Activated CD4-positive, alpha-beta T cell treated with anti-CD3 and anti-CD28 coated beads for 1 hour (primary cell): ENCODE measurements at regions not wholly inside any gene's neighbourhood (a gene's known extent, or its start where the extent isn't known, plus 50 kb on each side); places are given as distances from the start of the nearest gene placed in this dataset.

Experiments
- DNase-seq: peaks from one replicate; pipeline ENCODE4 v3.0.0-alpha.2; 2020

DNA sequence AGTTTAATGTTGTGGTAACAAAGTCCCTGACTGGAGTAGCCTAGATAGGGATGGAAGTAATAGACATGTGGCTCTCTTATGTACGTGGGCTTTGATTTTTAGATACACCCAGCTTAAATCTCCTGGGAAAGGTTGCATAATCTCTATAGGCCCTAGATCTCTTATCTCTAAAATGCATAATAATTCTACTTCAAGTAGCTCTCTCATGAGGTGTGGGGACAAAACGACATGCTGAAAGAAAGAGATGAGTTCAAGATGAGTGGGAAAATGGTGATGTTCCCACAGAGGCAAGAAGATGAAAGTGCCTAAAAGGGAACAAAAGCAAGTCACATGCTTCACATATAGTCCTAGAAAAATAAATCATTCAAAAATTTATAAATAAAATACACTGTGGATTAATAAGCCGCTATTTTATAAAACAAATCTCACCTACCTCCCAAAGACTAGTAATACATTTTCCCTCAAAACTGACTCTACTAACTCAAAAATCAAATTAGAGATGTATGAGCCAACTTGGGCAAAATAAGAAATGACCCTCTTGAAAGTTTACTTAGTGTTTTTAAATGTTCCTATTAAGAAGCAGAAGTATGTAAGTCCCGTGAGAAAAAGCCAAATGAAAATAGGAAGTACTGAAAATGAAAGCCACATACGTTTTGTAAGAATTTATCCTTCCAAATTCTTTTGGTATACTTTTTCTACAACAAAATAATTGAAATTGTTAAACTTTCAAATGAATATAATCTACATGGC, 148.2 kb upstream of the ITGA4 start:
- no peak for DNase-seq

DNA sequence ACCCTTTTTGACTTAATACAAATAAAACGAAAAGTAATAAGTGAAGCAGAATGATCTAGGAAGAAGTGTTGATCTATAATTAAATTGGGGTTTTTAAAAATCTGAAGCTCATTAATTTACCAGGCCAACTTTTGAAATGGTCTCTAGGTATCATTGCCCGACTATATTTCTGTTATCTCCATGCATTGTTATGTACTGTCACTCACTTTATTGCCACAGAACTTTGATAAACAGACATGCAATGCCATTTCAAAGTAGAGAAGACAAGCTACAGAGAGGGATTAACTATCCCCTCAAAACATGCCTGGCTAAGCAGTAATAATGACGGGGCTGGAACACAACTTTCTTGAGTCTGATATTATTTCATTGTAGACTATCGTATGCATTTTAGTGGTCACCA, 147.6 kb upstream of the ITGA4 start:
- DNase-seq = no peak

DNA sequence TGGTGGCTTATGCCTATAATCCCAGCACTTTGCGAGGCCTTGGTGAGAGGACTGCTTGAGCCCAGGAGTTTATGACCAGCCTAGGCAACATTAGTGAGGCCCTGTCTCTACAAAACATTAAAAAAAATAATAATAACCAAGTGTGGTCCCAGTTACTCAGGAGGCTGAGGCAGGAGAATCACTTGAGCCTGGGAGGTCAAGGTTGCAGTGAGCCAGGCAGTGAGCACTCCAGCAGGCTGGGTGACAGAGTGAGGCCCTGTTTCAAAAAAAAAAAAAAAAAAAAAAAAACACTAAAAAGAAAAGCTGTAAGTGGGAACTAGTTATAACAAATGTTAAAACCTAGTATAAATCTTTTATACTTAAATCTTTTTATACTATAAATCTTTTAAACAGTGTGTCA, 146.2 kb upstream of the ITGA4 start:
- DNase-seq = no peak

DNA sequence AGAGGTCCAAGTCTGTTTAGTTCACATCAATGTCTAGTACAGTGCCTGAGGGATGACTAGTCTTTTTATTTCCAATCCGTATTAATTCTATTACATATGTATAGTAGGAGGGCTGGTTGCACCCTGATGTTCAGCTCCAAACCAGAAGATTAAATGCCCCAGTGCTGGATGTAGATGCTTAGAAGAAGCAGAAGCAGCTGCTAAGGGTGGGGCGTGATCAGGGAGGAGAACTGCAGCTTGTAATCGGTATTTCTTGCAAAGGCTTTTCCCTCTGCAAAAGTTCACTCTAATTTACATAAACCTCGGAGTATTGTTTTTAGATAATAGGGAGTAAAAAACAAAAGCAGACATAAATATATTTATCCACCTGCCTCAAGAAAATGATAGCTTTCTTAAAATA, 145.3 kb upstream of the ITGA4 start:
- DNase-seq = no peak

DNA sequence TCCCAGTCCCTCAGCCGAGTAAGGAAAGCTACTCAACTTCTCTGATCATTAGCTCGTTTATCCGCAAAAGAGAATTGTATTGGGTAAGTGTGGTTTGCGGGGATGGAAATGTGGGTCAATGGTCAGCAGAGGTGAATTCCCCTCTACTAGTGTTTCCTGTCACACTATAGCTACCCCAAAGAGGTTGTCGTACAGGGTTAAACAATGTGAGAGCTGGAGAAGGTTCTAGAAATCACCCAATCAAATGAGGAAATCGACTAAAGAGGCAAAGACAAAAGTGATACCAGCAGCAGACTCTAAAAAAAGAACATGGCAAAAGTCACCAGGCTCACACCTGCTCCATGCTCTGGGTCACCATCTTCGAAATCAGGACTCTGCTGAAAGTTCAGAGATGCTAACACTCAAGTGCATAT, 144.7 kb upstream of the ITGA4 start:
- DNase-seq = no peak

DNA sequence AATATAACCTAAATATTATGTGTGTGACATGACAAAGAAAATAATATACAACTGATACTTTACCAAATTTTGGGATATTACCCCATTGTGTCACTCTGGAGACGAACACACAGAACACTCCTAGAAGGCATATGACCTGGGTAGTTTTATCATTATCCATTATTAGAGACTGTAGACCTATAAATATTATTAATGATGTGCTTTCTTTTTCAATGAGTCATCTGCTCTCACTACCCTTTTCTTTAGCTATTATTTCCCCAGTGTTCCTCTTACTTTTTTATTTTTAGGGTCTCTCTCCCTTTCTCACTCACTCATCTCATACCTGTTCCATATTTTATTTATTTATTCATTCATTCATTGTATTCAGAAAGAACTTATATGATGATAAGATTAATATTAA, 143.3 kb upstream of the ITGA4 start:
- DNase-seq = no peak

DNA sequence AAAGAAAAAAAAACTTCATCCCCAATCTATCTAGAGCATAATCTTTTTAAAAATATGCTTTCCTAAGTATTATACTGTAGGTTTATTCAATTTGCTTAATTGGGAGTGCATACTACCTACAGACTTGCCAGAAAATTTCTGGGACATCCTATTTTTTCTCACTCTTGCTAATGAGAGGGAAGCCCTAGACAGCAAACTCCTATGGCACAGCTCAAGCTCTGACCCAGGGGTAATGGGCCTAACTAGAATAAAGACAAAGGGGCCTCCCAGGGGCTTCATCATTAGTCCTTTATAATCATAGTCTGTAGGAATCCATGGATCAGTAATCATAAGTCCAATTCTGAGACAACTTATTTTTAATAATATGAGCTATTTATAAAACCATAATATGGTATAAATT, 142.6 kb upstream of the ITGA4 start:
- DNase-seq = no peak

DNA sequence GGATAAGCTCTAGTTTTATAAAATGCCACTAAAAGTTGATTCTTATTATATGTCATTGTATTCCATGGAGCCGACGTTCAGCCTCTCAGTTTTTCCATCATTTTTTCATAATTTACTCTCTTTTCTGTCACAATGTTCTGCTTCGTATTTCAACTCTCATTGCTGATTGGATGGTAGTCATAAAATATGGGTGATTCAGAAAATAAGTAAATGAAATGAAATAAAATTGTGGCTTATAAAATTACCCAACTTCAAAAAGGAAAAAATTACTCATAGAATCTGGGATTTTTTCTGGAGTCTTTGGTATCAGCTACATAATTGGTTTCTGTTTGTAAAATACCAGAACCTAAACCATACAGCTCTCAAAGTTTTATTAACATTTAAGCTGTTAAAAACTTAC, 139.7 kb upstream of the ITGA4 start:
- no peak for DNase-seq

DNA sequence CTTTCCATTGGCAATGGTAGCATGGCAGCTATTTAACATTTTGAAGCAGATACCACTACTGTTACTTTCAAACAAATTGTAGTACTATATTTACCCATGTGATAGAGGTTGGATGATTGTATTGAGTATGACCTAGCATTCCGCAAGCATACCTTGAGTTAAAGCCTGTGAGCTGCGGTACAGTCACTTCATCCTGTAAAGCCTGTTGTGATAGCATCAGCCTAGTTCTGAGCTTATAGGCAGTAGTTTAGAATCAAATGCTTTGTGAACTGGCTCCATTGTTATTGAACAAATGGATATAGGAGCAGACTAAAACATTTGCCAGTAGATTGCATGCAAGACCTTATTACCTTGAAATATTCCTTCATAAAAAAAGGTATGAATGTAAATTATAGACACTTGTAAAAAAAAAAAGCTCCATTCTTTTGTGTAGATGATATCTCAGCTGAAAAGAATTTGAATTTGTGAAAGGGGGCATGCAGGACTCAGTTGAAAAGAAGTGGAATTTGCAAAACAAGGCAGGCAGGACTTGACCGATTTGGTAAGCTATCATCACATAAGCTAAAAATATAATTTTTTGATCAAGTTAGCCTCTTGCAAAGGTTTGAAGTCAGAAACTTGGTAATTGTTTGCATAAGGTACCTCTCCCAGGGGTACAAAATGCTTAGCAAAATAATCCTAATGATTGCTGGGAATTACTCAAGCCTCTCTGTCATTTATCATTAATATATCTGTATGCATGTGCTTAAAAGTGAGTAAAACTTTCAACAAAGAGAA, 138.5 kb upstream of the ITGA4 start:
- DNase-seq = no peak

DNA sequence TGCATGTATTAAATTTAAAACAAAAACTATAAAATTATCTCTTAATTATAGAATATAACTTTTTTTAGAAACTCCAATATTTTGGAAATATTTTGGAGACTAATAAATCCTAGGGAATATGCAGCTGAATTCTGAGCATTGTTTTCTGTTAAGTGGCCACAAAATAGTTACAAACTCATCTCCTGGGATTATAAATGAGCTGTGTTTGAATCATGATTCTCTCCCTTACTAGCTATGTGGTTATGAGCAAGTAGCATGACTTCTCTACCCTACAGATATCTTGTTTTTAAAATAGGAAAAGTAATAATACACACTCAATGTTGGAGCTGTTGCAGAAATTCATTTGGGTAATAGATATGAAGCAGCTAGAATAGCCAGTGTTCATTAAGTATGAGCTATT, 137.9 kb upstream of the ITGA4 start:
- no peak for DNase-seq

DNA sequence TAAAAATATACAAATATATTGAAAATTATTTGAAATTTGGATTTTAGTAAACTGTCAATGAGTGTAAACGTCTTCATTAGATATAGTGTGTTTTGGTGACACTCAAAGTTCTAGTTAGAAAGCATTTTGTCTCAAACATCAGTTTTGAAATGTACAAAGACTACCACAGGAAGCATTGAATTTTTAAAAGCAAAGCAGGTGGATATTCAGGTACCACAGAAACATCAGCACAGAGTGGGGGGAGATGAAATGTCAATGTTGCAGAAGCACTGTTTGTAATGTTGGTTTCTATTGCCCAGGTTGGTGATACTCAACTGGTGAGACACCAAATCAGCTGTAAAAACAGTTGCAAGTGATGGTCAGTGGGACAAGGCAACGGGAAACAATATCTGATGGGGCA, 136.5 kb upstream of the ITGA4 start:
- no peak for DNase-seq

DNA sequence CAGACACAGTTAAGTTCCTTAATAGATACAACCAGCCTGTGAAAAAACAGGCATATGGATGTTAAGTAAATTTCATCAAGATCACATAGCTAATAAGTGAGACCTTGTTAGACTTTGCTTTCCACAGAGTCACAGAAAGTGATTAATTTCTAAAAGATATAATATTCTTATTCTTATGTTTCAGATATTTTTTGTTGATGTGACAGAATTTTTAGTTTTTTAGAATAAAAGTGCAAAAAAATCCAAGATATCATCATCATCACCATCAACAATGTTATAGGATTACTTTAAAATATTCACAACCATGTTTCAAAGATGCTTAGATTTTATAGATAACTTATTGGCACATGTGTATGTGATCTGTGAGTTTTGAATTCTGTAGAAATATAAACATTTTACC, 132.3 kb upstream of the ITGA4 start:
- no peak for DNase-seq

DNA sequence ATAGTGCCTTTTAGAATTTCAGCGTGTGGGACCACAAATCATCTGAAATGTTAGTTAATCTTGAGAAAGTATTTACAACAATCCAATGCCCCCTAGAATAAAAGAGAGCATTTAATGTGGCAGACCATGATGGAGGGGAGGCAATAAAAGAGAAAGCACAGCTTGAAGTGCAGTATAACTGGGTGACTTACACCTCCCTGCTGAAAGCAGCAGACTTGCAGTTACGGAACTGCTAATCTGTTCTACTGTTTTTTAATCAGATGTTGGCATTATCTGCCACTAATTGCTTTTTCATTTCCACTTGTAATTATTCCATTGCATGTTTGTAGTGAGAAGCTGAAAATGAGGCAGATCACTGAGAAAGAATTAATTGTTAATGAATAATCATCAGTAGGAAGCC, 130.5 kb upstream of the ITGA4 start:
- no peak for DNase-seq

DNA sequence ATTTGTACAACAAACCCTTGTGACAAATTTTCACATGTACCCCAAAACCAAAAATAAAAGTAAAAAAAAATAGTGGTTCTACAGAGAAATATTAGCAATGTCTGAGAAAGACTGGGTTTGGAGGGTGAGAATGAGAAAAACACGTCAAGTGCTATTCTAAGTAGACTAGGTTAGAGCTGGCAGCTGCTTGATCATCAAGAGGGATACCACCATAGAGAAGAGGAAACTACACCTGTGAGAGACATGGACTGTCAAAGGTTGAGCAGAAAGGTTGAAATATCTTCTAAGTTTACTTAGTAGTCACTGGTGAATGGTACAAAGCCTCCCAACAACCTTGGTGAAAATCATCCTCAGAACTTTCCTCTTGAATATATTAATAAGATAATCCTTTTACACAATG, 126.9 kb upstream of the ITGA4 start:
- no peak for DNase-seq

DNA sequence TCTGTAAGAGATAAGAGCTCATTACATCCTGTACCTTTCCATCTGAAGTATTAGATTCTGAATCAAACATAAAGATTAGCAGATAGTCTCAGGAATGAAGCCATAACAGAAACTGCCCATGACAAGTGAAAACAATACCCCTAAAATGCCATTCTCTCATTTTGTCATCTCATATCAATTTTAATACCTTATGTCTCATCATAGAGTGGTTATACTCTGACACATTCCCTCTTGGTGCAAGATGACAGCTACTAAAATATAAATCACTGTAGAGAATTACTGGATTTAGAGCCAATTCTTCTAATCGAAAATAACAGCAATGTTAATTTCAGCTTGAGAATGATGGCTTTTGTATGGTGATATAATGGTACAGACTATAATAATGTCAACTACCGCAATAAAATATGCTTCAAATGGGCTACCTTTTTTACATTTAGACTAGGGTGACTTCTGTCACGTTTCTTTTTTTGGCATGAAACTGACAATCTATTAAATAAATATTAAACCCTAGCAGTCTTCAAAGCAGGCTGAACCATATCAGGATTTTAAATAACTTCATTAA, 125.1 kb upstream of the ITGA4 start:
- no peak for DNase-seq

DNA sequence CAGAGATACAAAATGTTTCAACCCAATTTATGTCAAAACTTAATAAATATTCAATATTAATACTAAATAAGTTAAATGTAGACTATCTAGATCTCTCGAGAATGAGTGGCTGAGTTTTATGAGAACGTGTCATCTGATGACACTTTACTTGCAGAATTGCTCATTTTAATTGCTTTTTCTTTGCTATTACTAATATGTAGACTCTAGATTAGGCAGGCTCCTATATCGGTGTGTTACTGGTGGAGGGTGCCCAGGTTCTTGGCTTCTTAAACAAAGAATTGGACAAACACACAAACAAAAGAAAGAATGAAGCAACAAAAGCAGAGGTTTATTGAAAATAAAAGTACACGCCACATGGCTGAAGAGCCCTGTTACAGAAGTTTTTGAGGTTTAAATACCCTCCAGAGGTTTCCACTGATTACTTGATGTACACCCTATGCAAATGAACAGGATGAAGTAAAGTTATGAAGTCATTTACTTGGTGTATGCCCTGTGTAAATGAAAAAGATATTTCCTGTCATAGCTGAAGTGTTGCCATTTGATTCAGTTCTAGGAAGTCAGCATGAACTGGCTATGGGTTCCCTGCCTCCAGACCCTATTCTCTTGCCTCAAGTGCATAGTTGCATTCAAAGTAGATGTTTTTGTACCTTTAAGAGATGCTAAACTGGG, 122.9 kb upstream of the ITGA4 start:
- DNase-seq = no peak

DNA sequence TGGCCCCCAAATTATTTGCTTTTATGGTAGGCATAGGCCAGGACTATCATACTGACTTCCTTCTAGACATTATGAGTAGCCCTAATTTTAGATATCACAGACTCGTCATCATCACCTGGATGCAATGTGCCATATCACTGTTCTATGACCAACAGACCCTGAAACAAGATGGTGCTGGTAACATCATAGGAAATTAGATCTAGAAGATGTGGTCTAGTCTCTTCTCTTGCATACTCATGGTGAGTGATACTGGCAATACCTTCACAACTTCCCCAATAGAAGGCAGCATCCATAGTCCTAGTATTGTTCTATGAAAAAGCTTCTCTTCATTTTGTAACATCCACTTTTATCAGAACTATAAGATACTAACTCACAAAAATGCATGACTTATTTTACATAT, 116.3 kb upstream of the ITGA4 start:
- DNase-seq = no peak

DNA sequence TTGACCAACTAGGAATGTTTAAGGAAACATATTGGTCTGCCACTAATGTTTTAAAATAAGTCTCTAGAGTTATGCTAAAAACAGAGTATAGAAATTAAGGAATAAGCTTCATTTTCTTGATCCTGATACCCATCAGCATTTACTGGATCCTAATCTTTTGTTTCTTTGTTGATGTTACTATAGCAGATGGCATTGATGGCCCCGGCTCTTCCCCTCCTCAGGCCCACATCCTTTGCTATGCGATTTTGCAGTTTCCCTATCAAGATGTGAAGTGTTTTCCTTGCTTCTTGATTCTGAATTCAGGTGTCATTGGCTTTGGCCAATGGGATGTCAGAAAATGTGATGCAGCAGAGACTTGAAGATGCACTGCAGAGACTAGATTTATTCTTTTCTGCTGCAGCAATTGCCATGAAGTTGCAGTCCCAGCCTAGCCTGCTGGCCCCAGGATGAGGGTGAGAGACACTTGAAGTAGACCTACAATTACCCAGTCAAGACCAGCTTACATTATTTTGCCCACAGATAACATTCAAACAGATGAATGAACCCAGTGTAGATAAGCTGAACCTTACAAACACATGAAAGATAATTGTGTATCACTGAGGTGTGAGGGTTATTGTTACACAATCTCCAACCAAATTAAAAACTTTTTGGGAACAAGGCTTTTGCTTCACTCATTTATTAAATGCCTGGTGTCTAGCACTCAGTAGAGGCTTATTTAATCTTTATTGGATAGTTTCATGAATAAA, 115.2 kb upstream of the ITGA4 start:
- DNase-seq = no peak

DNA sequence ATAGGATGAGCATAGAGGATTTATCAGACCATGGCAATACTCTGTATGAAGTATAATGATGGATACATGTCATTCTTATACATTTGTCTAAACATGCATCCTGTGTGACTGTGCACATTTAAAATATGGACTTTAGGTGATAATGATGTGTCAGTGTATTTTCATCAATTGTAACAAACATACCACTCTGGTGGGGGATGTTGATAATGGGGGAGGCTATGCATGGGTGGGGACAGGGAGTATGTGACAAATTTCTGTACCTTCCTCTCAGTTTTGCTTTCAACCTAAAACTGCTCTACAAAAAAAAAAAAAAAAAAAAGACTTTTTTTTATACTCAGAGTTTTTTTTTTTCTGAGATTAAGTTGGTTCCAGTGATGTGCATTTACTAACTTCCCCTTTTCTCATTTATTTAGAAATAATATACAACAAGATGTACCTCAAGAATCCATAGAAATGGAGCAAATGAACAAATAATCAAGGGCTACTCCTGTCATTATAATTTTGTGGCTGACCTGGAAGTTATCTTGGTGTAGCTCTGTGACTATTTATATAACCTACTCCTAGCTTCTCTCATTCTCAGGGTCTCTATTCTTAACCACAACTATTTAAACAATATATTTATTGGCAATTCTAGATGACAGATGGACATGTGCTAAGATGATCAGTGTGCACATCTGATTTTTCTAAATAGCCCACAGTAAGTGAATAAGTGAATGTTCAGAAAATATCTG, 108.9 kb upstream of the ITGA4 start:
- DNase-seq = no peak

DNA sequence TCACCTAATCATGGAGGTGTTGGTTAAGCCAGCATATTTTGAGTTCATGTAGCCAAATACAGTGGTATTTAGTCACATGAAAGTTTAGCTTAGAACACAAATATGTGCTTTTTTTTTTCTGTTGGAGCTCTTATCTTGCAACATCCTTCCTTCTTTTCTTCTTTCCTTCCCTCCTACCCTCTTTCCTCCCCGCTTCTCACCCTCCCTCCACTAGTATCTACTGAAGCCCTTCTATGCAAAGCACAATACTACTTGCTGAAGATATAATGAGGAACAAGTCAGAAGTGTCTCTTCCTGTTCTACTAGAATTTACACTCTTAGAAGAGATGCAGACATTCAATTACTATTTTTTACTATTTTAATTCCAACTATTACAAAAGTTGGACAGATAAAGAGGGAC, 105.0 kb upstream of the ITGA4 start:
- DNase-seq = no peak

DNA sequence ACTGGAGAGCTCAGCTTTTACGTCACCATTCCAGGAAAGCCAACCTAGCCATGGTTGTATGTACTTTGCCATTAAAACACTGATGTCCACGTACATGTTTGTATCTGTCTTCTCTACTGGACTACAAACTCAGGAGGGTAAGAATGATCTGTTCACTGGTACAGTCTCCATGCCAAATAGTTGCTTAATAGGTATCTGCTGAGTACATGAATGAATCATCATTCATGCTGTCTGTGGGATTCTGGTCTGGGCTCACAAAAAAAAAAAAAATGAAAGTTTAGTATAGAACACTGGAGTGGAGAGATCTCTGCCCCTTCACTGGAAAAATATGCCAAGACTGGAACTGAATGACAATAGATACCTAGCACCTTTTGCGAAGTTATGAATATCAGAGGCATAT, 102.6 kb upstream of the ITGA4 start:
- no peak for DNase-seq

DNA sequence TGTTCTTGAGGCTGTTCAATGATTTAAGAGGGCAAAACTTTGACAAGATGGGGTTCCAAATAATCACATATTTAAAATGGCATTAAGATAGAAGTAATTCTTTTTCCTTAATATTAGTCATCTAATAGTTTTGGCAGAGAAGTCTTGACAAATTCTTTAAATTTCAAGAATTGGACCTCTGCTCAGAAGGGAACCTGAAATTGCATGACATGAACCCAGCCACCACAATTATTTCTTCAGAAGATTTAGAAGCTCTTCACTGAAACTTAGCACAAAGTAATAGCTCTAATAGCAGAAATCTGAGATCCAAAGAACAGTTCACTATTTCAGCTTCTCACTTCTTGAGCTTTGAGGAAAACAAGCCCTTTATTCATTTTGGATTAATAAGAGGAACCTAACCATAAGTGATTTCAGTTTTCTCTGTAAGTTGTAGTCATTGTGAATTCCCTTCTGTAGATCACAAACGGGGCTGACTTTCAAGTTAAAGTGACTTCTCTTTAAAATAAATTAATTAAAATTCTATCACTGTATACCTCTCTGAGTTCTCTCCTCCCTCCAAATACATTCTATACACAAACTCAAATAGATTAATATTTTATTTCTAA, 100.6 kb upstream of the ITGA4 start:
- DNase-seq = no peak
